ENCODE measurements at regions not wholly inside any gene's neighbourhood (a gene's known extent, or its start where the extent isn't known, plus 50 kb on each side); places are given as distances from the start of the nearest gene placed in this dataset.

GRCh38 chrX:45295259-45295986 is 94.7 kb upstream of the DIPK2B start:
- H3K4me1 ChIP-seq (ENCODE audit: control insufficient read depth in 1 of 2, insufficient read depth in 2 of 2, low read length in 2 of 2), result no peaks in the 10 kb centered on the region
- intact Hi-C loops (cut with micrococcal nuclease), result no loop called here
- no peak overlapping the region for H3K4me3 ChIP-seq (replicated peaks in 1 of 3; ENCODE audit: low read depth in 2 of 3, low read length in 3 of 3)
- Mint-ChIP-seq H3K4me3 (no peak overlapping the region), H3K36me3 (no peaks in the 10 kb centered on the region), H3K4me1 (no peaks in the 10 kb centered on the region), H3K27ac (no peak overlapping the region), H3K9me3 (peaks cover 0 to 3% (median 0%) of the 10 kb centered on the region in 7 donors), H3K27me3 (ENCODE audit: low read depth in 3 of 3) (peaks cover 0 to 3% (median 0%) of the 10 kb centered on the region in 3 donors)
- H3K27me3 ChIP-seq (ENCODE audit: control insufficient read depth in 2 of 2, insufficient read depth in 2 of 2, low read length in 2 of 2), result peaks cover 0 to 5% of the 10 kb centered on the region in 2 donors
- no peak for TF ChIP-seq CTCF (IDR thresholded peaks at IDR 0.05)
- H2AFZ ChIP-seq (ENCODE audit: insufficient read depth, low read depth, low read length, poor library complexity, severe bottlenecking), result no peak overlapping the region
- no peaks in the 10 kb centered on the region for H3K9me3 ChIP-seq (replicated peaks in 1 of 2; ENCODE audit: control insufficient read depth in 1 of 2, insufficient read depth in 1 of 2, low read length in 2 of 2)
- no peak overlapping the region for H3K27ac ChIP-seq (ENCODE audit: low read depth in 1 of 2, low read length in 2 of 2)
- WGBS (ENCODE audit: insufficient coverage), result no CpG with 5 or more reads among the region's 3 CpGs
- no peaks in the 10 kb centered on the region for H3K79me2 ChIP-seq (ENCODE audit: insufficient read depth, low read length)
- H3K9ac ChIP-seq (ENCODE audit: insufficient read depth, low read length, poor library complexity, severe bottlenecking), result no peak overlapping the region
- no peaks in the 10 kb centered on the region for H3K36me3 ChIP-seq (replicated peaks in 1 of 2; ENCODE audit: control insufficient read depth in 1 of 2, insufficient read depth in 2 of 2, low read length in 2 of 2)
- no peak overlapping the region for H3K4me2 ChIP-seq (replicated peaks; ENCODE audit: extremely low read depth, low read length, poor library complexity, severe bottlenecking)
- DNase-seq, result no peak
- H4K20me1 ChIP-seq (ENCODE audit: insufficient read depth, low read length), result no peaks in the 10 kb centered on the region

DNA sequence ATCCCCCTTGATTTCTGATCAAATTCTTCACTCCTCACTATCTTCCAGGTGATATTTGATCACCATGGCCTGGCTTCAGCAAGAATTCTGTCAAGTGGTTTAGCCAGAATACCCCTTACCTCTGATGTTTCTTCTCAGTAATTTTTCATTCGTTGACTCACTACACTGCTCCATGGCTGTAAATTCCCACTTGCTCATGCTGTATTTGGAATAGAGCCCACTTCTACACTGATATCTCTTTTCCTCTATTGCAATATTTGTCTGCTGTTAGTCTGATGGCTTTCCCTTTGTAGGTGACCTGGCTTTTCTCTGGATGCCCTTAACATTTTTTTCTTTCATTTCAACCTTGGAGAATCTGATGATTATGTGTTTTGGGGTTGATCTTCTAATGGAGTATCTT is 73.9 kb upstream of the DIPK2B start:
- Histone ChIP-seq H3K4me2 (replicated peaks; ENCODE audit: extremely low read depth, low read length, poor library complexity, severe bottlenecking) (no peak overlapping the region), H3K27me3 (ENCODE audit: control insufficient read depth in 2 of 2, insufficient read depth in 2 of 2, low read length in 2 of 2) (peaks cover 0 to 2% of the 10 kb centered on the region in 2 donors), H3K9me3 (replicated peaks in 1 of 2; ENCODE audit: control insufficient read depth in 1 of 2, insufficient read depth in 1 of 2, low read length in 2 of 2) (no peaks in the 10 kb centered on the region), H3K4me1 (ENCODE audit: control insufficient read depth in 1 of 2, insufficient read depth in 2 of 2, low read length in 2 of 2) (no peaks in the 10 kb centered on the region), H3K9ac (ENCODE audit: insufficient read depth, low read length, poor library complexity, severe bottlenecking) (no peak overlapping the region), H2AFZ (ENCODE audit: insufficient read depth, low read depth, low read length, poor library complexity, severe bottlenecking) (no peak overlapping the region), H3K79me2 (ENCODE audit: insufficient read depth, low read length) (no peaks in the 10 kb centered on the region), H3K4me3 (replicated peaks in 1 of 3; ENCODE audit: low read depth in 2 of 3, low read length in 3 of 3) (no peak overlapping the region), H3K36me3 (replicated peaks in 1 of 2; ENCODE audit: control insufficient read depth in 1 of 2, insufficient read depth in 2 of 2, low read length in 2 of 2) (no peaks in the 10 kb centered on the region), H4K20me1 (ENCODE audit: insufficient read depth, low read length) (no peaks in the 10 kb centered on the region), H3K27ac (ENCODE audit: low read depth in 1 of 2, low read length in 2 of 2) (no peak overlapping the region)
- no peak overlapping the region for H3K4me3 Mint-ChIP-seq
- no peak for TF ChIP-seq CTCF (IDR thresholded peaks at IDR 0.05)
- DNase-seq, result no peak
- intact Hi-C loops (cut with micrococcal nuclease), result no loop called here
- peaks cover 0 to 14% (median 5%) of the 10 kb centered on the region in 7 donors for H3K9me3 Mint-ChIP-seq
- no CpG with 5 or more reads among the region's 1 CpG for WGBS (ENCODE audit: insufficient coverage)
- no peaks in the 10 kb centered on the region for H3K36me3 Mint-ChIP-seq
- peaks cover 0 to 8% (median 0%) of the 10 kb centered on the region in 3 donors for H3K27me3 Mint-ChIP-seq (ENCODE audit: low read depth in 3 of 3)
- no peaks in the 10 kb centered on the region for H3K4me1 Mint-ChIP-seq
- no peak overlapping the region for H3K27ac Mint-ChIP-seq
